CD4-positive, alpha-beta T cell (primary cell): ENCODE measurements at regions not wholly inside any gene's neighbourhood (a gene's known extent, or its start where the extent isn't known, plus 50 kb on each side); places are given as distances from the start of the nearest gene placed in this dataset.

Experiments used
- ATAC-seq: fragments of 200-7000 bp; cut with Tn5 transposase; one replicate; pipeline ENCODE4 v1.10.0; 2022; ENCODE audit warnings: mild to moderate bottlenecking; ENCODE audit not compliant: poor library complexity
- CTCF ChIA-PET: fragments of 350-600 bp; sonication (Branson Sonifier 250); formaldehyde crosslinking; loops from one replicate; lab custom pipeline; 2021; ENCODE audit warnings: antibody characterized with exemption, inconsistent platforms; lab: Charles Lee
- POLR2A ChIA-PET: fragments of 350-600 bp; sonication (Branson Sonifier 250); formaldehyde crosslinking; loops from one replicate; lab custom pipeline; 2021; ENCODE audit warnings: antibody characterized with exemption, inconsistent platforms; lab: Charles Lee
- DNase-seq, 14 experiments: peaks; one replicate each; pipeline ENCODE4 v3.0.0-alpha.2; 2013 to 2020; ENCODE audit warnings: mixed read lengths in 2 of 14
- H3K27ac ChIP-seq, 2 donors: one replicate each; pipeline versions ENCODE4 v1.5.1 to v1.7.0; 2013; ENCODE audit warnings: low read length in 2 of 2, low read depth in 1 of 2, mild to moderate bottlenecking in 1 of 2
- H3K27me3 ChIP-seq, 2 experiments: 1 replicate in 1 of 2; 2 replicates in 1 of 2; pipeline versions ENCODE4 v1.6.1 to v1.7.0; 2013; ENCODE audit warnings: low read length in 2 of 2, control low read depth in 1 of 2, mild to moderate bottlenecking in 1 of 2, moderate library complexity in 1 of 2; ENCODE audit not compliant: insufficient read depth in 2 of 2, control insufficient read depth in 1 of 2
- H3K36me3 ChIP-seq: one replicate; pipeline ENCODE4 v1.6.1; 2013; ENCODE audit warnings: low read length, control low read depth; ENCODE audit not compliant: insufficient read depth
- H3K4me1 ChIP-seq: one replicate; pipeline ENCODE4 v1.6.1; 2013; ENCODE audit warnings: low read length, control low read depth; ENCODE audit not compliant: insufficient read depth
- H3K4me3 ChIP-seq: one replicate; pipeline ENCODE4 v1.5.1; 2013; ENCODE audit warnings: mild to moderate bottlenecking, low read length, moderate library complexity
- H3K9me3 ChIP-seq, 2 experiments: 1 replicate in 1 of 2; 2 replicates in 1 of 2; pipeline versions ENCODE4 v1.6.1 to v1.7.0; 2013; ENCODE audit warnings: low read length in 2 of 2, mild to moderate bottlenecking in 2 of 2, control low read depth in 1 of 2, moderate library complexity in 1 of 2; ENCODE audit not compliant: control insufficient read depth in 1 of 2, insufficient read depth in 1 of 2
- H3K27ac Mint-ChIP-seq: one replicate; pipeline ENCODE4 v1.8.0; 2020; ENCODE audit warnings: mixed read lengths
- H3K27me3 Mint-ChIP-seq: one replicate; pipeline ENCODE4 v1.8.0; 2021; ENCODE audit warnings: mixed read lengths
- H3K36me3 Mint-ChIP-seq: one replicate; pipeline ENCODE4 v1.8.0; 2021; ENCODE audit warnings: low read depth, mixed read lengths
- H3K4me1 Mint-ChIP-seq: one replicate; pipeline ENCODE4 v1.8.0; 2021; ENCODE audit warnings: low read depth, mixed read lengths
- H3K4me3 Mint-ChIP-seq: one replicate; pipeline ENCODE4 v1.8.0; 2020; ENCODE audit warnings: mild to moderate bottlenecking, mixed read lengths
- H3K9me3 Mint-ChIP-seq: one replicate; pipeline ENCODE4 v1.8.0; 2020; ENCODE audit warnings: mixed read lengths
- intact Hi-C, 2 experiments: fragments of 100-400 bp; cut with DNase I in 1 of 2; cut with micrococcal nuclease in 1 of 2; formaldehyde crosslinking; loops; one replicate each; pipeline versions ENCODE4 v1.15.1 to v1.9.0; 2023 to 2025; cut with DNase I, micrococcal nuclease
- TF ChIP-seq, protein P1 (sequence below): fragments of 200-600 bp; IDR thresholded peaks from one replicate; pipeline ENCODE4 v1.8.0; 2022; ENCODE audit warnings: antibody characterized with exemption, mild to moderate bottlenecking

DNA sequence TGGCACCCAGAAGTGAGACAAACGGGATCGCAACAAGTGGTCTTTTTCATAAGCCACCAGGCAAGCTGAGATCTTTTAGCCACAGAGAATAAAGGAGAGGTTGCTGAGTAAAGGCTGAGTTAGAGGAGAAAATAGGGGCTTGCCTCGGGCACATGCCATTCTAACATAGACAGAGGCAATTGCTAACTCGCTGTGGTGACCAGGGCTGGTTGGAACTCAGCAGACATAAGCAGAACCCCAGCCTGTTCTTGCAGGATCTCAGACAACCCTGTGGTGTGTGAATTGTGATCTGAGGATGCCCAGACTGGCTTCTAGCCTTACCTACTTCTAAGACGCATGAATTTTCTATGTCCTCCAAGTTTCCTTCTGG, 300.2 kb downstream of the CDCA7 start:
- no peaks in the 10 kb centered on the region for H3K36me3 Mint-ChIP-seq
- H3K27ac Mint-ChIP-seq: no peak overlapping the region
- no peaks in the 10 kb centered on the region for H3K9me3 Mint-ChIP-seq
- Histone ChIP-seq H3K4me1 (no peaks in the 10 kb centered on the region), H3K36me3 (no peaks in the 10 kb centered on the region), H3K9me3 (peaks cover 0 to 2% of the 10 kb centered on the region in 2 experiments), H3K27me3 (peaks cover 3 to 5% of the 10 kb centered on the region in 2 experiments), H3K4me3 (no peak overlapping the region), H3K27ac (no peak overlapping the region)
- TF ChIP-seq, protein P1, sequence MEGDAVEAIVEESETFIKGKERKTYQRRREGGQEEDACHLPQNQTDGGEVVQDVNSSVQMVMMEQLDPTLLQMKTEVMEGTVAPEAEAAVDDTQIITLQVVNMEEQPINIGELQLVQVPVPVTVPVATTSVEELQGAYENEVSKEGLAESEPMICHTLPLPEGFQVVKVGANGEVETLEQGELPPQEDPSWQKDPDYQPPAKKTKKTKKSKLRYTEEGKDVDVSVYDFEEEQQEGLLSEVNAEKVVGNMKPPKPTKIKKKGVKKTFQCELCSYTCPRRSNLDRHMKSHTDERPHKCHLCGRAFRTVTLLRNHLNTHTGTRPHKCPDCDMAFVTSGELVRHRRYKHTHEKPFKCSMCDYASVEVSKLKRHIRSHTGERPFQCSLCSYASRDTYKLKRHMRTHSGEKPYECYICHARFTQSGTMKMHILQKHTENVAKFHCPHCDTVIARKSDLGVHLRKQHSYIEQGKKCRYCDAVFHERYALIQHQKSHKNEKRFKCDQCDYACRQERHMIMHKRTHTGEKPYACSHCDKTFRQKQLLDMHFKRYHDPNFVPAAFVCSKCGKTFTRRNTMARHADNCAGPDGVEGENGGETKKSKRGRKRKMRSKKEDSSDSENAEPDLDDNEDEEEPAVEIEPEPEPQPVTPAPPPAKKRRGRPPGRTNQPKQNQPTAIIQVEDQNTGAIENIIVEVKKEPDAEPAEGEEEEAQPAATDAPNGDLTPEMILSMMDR: no peak
- ChIA-PET CTCF (no interaction called here), POLR2A (no interaction called here)
- intact Hi-C loops: no loop called here
- DNase-seq (no peak), ATAC-seq (no peak)
- no peaks in the 10 kb centered on the region for H3K4me1 Mint-ChIP-seq
- no peak overlapping the region for H3K4me3 Mint-ChIP-seq
- H3K27me3 Mint-ChIP-seq: peaks cover 27% of the 10 kb centered on the region

DNA sequence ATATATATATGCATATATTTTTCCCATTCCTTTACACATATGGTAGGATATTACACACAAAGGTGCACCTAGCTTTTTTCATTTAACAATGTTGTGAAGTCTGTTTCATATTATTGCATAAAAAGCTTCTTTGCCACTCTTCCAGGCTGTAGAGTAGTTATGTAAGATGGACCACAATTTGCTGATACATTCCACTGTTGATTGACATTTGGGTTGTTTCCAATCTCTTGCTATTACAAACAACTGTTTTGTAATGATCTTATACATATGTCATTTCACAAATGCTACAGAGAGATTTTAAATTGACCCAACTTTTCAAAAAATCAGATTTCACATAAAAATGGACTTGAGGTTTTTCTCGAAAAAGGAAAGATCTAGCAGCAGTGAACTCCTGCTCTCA, 301.4 kb downstream of the CDCA7 start:
- H3K9me3 Mint-ChIP-seq: no peaks in the 10 kb centered on the region
- H3K27ac Mint-ChIP-seq: no peak overlapping the region
- no peak for DNase-seq
- H3K36me3 ChIP-seq: no peaks in the 10 kb centered on the region
- H3K4me1 Mint-ChIP-seq: no peaks in the 10 kb centered on the region
- no peak overlapping the region for H3K27ac ChIP-seq
- H3K4me1 ChIP-seq: no peaks in the 10 kb centered on the region
- H3K27me3 ChIP-seq: peaks cover 3 to 5% of the 10 kb centered on the region in 2 experiments
- H3K4me3 ChIP-seq: no peak overlapping the region
- ChIA-PET CTCF (no interaction called here), POLR2A (no interaction called here)
- no peaks in the 10 kb centered on the region for H3K36me3 Mint-ChIP-seq
- H3K9me3 ChIP-seq: no peaks in the 10 kb centered on the region
- ATAC-seq: no peak
- no peak overlapping the region for H3K4me3 Mint-ChIP-seq
- peaks cover 23% of the 10 kb centered on the region for H3K27me3 Mint-ChIP-seq
- TF ChIP-seq, protein P1: no peak
- intact Hi-C loops: no loop called here

DNA sequence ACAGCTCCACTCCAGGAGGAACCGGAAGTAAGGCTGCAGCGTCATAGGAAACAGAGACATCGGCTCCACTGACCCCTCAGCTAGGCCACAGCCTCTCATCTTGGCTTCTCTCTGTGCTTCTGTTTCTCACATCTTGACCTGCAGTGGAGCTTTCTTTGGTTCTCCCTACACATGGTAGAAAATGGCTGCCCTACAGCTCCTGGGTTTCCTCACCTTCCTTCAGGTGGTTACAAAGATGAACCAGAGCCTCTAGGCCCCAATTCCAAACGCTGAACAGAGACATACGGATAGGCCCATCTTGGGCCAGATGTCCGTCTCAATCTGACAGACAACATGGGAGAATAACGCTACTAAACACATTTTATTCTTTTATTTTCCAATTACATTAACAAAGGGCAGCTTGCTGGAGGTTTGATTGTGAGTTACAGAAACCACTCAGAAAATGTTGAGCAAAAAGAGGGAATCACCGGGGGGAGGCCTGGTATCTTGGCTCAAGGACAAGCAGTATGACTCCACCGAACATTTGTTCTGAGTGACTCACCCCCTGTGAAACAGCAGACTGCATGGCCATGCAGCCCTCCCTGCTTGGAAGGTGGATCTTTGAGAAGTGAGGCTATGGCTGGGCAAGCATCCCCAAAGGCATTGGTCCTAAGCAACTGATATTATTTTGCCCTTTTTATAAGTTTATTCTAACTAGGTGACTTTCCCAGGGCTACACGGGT, 303.5 kb downstream of the CDCA7 start:
- no peaks in the 10 kb centered on the region for H3K9me3 Mint-ChIP-seq
- ATAC-seq (no peak), DNase-seq (no peak)
- no peak overlapping the region for H3K4me3 ChIP-seq
- no peaks in the 10 kb centered on the region for H3K4me1 ChIP-seq
- TF ChIP-seq, protein P1: no peak
- intact Hi-C loops: no loop called here
- no peaks in the 10 kb centered on the region for H3K36me3 Mint-ChIP-seq
- H3K27me3 Mint-ChIP-seq: peaks cover 24% of the 10 kb centered on the region
- peaks cover 2 to 5% of the 10 kb centered on the region in 2 experiments for H3K27me3 ChIP-seq
- H3K4me1 Mint-ChIP-seq: no peaks in the 10 kb centered on the region
- H3K27ac Mint-ChIP-seq: no peak overlapping the region
- no peak overlapping the region for H3K27ac ChIP-seq
- no peak overlapping the region for H3K4me3 Mint-ChIP-seq
- no peaks in the 10 kb centered on the region for H3K36me3 ChIP-seq
- ChIA-PET POLR2A (no interaction called here), CTCF (interaction anchor here (0.7 kb wide), 1 partner anchor 11 kb away, joined by 3 read pairs; no protein-coding TSS in a partner anchor)
- no peaks in the 10 kb centered on the region for H3K9me3 ChIP-seq
